CD4-positive, alpha-beta memory T cell (primary cell): ENCODE measurements at regions not wholly inside any gene's neighbourhood (a gene's known extent, or its start where the extent isn't known, plus 50 kb on each side); places are given as distances from the start of the nearest gene placed in this dataset.

Experiments
- CTCF ChIA-PET: fragments of 350-600 bp; sonication (Branson Sonifier 250); formaldehyde crosslinking; loops from one replicate; lab custom pipeline; 2021; ENCODE audit warnings: inconsistent platforms; ENCODE audit not compliant: partially characterized antibody; lab: Charles Lee
- POLR2A ChIA-PET: fragments of 350-600 bp; sonication (Branson Sonifier 250); formaldehyde crosslinking; loops from one replicate; lab custom pipeline; 2021; ENCODE audit not compliant: partially characterized antibody; lab: Charles Lee
- DNase-seq, 5 donors: peaks; one replicate each; pipeline versions ENCODE4 v3.0.0 to v3.0.0-alpha.2; 2020 to 2022; ENCODE audit warnings: mixed read lengths in 1 of 5
- H3K27ac ChIP-seq: one replicate; pipeline ENCODE4 v1.7.0; 2013; ENCODE audit warnings: low read depth, low read length
- H3K27me3 ChIP-seq: 2 replicates; pipeline ENCODE4 v1.7.0; 2013; ENCODE audit warnings: mild to moderate bottlenecking, low read length, moderate library complexity; ENCODE audit not compliant: insufficient read depth
- H3K36me3 ChIP-seq: 2 replicates; pipeline ENCODE4 v1.7.0; 2013; ENCODE audit warnings: mild to moderate bottlenecking, low read length, moderate library complexity; ENCODE audit not compliant: insufficient read depth
- H3K4me1 ChIP-seq: 2 replicates; pipeline ENCODE4 v1.7.0; 2013; ENCODE audit warnings: mild to moderate bottlenecking, low read length, moderate library complexity; ENCODE audit not compliant: insufficient read depth
- H3K4me3 ChIP-seq, 2 donors: one replicate each; pipeline ENCODE4 v1.7.0; 2013; ENCODE audit warnings: low read length in 2 of 2, mild to moderate bottlenecking in 1 of 2
- H3K9me3 ChIP-seq, 2 donors: one replicate each; pipeline ENCODE4 v1.7.0; 2013; ENCODE audit warnings: low read length in 2 of 2, control low read depth in 1 of 2; ENCODE audit not compliant: control insufficient read depth in 1 of 2
- H3K27ac Mint-ChIP-seq, 7 donors: one replicate each; pipeline ENCODE4 v1.8.0; 2020 to 2021; ENCODE audit warnings: mixed read lengths in 7 of 7, mild to moderate bottlenecking in 6 of 7, inconsistent platforms in 3 of 7, moderate library complexity in 3 of 7
- H3K27me3 Mint-ChIP-seq, 2 donors: one replicate each; pipeline ENCODE4 v1.8.0; 2020 to 2021; ENCODE audit warnings: mixed read lengths in 2 of 2
- H3K36me3 Mint-ChIP-seq, 2 donors: one replicate each; pipeline ENCODE4 v1.8.0; 2020 to 2021; ENCODE audit warnings: mixed read lengths in 2 of 2, inconsistent platforms in 1 of 2, mild to moderate bottlenecking in 1 of 2
- H3K4me1 Mint-ChIP-seq, 4 donors: one replicate each; pipeline ENCODE4 v1.8.0; 2020 to 2021; ENCODE audit warnings: mixed read lengths in 4 of 4, mild to moderate bottlenecking in 1 of 4
- H3K4me3 Mint-ChIP-seq, 8 donors: one replicate each; pipeline ENCODE4 v1.8.0; 2020 to 2021; ENCODE audit warnings: mixed read lengths in 8 of 8, mild to moderate bottlenecking in 7 of 8, moderate library complexity in 6 of 8, inconsistent platforms in 3 of 8
- H3K9me3 Mint-ChIP-seq, 8 donors: one replicate each; pipeline ENCODE4 v1.8.0; 2020 to 2021; ENCODE audit warnings: mixed read lengths in 8 of 8, mild to moderate bottlenecking in 5 of 8, inconsistent platforms in 3 of 8, moderate library complexity in 1 of 8
- intact Hi-C: fragments of 100-400 bp; cut with micrococcal nuclease; formaldehyde crosslinking; loops from one replicate; pipeline ENCODE4 v1.15.1; 2023

DNA sequence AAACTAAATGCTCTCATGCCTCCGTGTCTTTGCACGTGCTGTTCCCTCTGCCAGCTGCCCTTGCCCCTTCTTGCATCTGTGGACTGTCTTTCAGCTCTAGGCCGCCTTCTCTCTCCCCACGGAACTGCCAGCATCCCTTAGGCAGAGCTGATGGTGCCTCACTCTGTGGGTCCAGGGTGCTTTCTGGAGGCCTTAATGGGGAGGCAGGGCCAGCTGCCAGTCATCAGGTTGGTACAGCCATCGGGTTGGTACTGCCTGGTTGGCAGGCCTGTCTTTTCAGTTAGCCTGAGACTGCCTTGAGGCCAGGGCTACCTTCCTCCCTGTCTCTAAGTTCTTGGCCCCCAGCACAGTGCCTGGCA, 61.4 kb upstream of the TARBP1 start:
- POLR2A ChIA-PET, result no interaction called here
- Mint-ChIP-seq H3K4me1 (peaks cover 11 to 18% (median 15%) of the 10 kb centered on the region in 4 donors), H3K4me3 (no peak overlapping the region), H3K36me3 (no peaks in the 10 kb centered on the region), H3K27me3 (peaks cover 0 to 2% of the 10 kb centered on the region in 2 donors), H3K27ac (no peak overlapping the region), H3K9me3 (peaks cover 0 to 2% (median 0%) of the 10 kb centered on the region in 8 donors)
- peaks cover 16% of the 10 kb centered on the region for H3K4me1 ChIP-seq
- CTCF ChIA-PET, result no interaction called here
- no peak overlapping the region for H3K27ac ChIP-seq
- no peak for DNase-seq
- intact Hi-C loops, result no loop called here
- H3K36me3 ChIP-seq, result no peaks in the 10 kb centered on the region
- H3K9me3 ChIP-seq, result no peaks in the 10 kb centered on the region
- no peaks in the 10 kb centered on the region for H3K27me3 ChIP-seq
- no peak overlapping the region for H3K4me3 ChIP-seq

DNA sequence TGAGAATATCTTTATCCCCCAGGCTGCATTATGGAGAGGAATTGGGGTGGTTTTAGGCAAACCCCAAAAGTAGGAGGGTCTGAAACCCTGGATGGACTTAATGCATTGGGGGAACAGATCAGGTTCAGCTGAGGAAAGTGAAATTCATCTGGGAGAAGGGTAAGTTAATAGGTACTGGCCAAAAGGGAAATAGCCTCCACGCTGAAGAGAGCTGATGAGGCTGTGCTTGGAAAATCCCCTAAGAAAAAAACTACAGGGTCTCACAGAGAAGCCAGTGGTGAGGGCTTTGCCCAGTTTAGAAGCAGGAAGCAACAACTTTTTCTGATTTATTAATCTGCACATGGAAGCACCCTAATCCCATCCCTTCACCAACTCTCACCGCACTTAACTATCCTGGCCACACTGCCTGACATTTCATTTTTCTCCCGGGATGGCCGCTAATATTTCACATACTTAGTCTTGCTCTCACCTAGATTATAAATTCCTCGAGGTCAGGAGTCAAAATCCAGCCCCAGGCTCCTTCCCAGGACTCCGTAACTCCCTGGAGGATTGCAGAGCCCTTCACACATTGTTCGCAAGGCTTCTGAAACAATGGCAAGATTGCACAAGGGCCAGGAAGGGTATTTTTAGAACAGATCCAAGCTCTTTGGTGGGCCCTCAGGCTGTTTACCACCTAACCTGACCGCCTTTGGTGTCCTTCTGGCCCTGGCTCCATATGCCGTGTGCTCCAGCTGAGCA, 60.9 kb upstream of the TARBP1 start:
- peaks cover 0 to 2% (median 0%) of the 10 kb centered on the region in 8 donors for H3K9me3 Mint-ChIP-seq
- peaks cover 0 to 2% of the 10 kb centered on the region in 2 donors for H3K27me3 Mint-ChIP-seq
- ChIA-PET POLR2A (no interaction called here), CTCF (no interaction called here)
- Histone ChIP-seq H3K36me3 (no peaks in the 10 kb centered on the region), H3K9me3 (no peaks in the 10 kb centered on the region), H3K27ac (no peak overlapping the region), H3K27me3 (no peaks in the 10 kb centered on the region), H3K4me1 (peaks cover 11% of the 10 kb centered on the region), H3K4me3 (no peak overlapping the region)
- DNase-seq, result no peak
- peaks cover 8 to 17% (median 12%) of the 10 kb centered on the region in 4 donors for H3K4me1 Mint-ChIP-seq
- intact Hi-C loops, result no loop called here
- H3K36me3 Mint-ChIP-seq, result no peaks in the 10 kb centered on the region
- no peak overlapping the region for H3K4me3 Mint-ChIP-seq
- peak overlapping the region in 1 of 7 donors; percentile 43 for H3K27ac Mint-ChIP-seq

DNA sequence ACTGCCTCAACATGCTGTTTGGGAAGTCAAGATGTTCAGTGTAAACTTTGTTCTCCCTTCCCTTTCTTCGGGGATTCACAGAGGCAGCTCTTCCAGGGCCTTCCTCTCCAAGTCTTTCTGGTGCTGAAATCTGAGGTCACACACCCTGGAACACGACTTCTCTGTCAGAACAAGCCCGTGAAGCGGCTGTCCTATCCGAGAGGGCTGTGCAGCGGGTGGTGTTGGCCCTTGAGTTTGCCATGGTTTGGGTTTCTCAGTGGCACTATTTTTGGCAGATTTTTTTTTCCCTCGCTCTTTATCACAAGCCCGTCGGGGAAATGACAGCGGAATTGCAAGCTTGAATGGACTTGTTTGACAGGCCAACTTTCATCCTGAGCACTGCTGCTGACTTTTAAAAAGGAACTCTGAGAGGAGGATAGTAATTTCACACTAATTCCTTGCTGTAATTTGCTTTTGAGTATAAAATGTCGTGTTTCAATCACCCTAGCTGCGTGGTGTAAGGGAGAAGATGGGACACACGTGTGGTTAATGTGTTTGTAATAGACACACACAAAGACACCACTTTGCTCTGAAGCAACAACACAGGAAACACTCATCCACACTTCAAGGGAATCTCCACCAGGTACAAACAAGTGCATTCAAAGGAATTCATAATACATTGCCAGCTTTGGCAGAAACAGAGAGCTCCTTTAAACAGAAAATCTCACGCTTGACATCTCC, 60.1 kb upstream of the TARBP1 start:
- Mint-ChIP-seq H3K27me3 (peaks cover 0 to 2% of the 10 kb centered on the region in 2 donors), H3K9me3 (peaks cover 0 to 2% (median 0%) of the 10 kb centered on the region in 8 donors), H3K36me3 (no peaks in the 10 kb centered on the region), H3K4me1 (peaks cover 2 to 10% (median 5%) of the 10 kb centered on the region in 4 donors), H3K27ac (no peak overlapping the region), H3K4me3 (no peak overlapping the region)
- CTCF ChIA-PET, result no interaction called here
- Histone ChIP-seq H3K4me3 (no peak overlapping the region), H3K9me3 (no peaks in the 10 kb centered on the region), H3K27me3 (no peaks in the 10 kb centered on the region), H3K36me3 (no peaks in the 10 kb centered on the region), H3K27ac (no peak overlapping the region), H3K4me1 (peaks cover 4% of the 10 kb centered on the region)
- POLR2A ChIA-PET, result no interaction called here
- no peak for DNase-seq
- intact Hi-C loops, result no loop called here

DNA sequence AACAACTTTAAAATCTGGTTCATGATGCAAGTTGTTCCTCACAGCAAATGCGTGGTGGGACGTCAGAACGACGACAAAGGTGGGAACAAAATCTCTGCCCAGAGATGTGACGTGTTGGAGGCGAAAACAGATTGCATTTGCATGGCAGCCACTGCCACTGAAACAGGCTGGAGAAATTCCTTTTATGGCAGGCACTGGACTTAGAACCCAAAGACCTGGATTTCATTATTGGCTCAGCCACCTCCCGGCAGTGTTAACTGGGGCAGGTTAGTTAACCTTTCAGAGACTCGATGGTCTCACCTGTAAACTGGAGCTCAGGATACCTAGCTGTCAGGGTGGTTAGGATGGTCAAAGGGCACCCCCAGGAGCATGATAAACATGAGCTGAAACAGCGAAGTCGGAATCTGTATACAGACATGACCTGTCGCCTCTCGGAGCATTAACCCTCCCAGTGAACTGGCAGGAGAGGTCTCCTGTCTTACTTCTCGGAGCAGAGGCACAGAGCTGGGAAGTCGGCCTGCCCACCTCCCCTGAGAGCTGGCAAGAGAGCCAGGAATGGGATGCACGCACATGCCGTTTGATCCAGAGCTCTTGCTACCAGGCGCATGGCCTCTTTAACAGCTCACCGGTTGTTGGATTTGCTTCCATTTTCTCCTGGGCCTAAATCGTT, 59.2 kb upstream of the TARBP1 start:
- no peak overlapping the region for H3K4me3 ChIP-seq
- H3K4me3 Mint-ChIP-seq, result no peak overlapping the region
- CTCF ChIA-PET, result interaction anchor here (0.6 kb wide), 1 partner anchor 180 kb away, joined by 3 read pairs; no protein-coding TSS in a partner anchor
- H3K36me3 ChIP-seq, result no peaks in the 10 kb centered on the region
- H3K27ac ChIP-seq, result no peak overlapping the region
- H3K9me3 ChIP-seq, result no peaks in the 10 kb centered on the region
- H3K4me1 ChIP-seq, result no peaks in the 10 kb centered on the region
- H3K27me3 ChIP-seq, result no peaks in the 10 kb centered on the region
- intact Hi-C loops, result no loop called here
- H3K36me3 Mint-ChIP-seq, result no peaks in the 10 kb centered on the region
- DNase-seq, result no peak
- POLR2A ChIA-PET, result no interaction called here
- no peak overlapping the region for H3K27ac Mint-ChIP-seq
- H3K4me1 Mint-ChIP-seq, result peaks cover 0 to under 1% (median 0%) of the 10 kb centered on the region in 4 donors
- peaks cover 0 to 2% of the 10 kb centered on the region in 2 donors for H3K27me3 Mint-ChIP-seq
- H3K9me3 Mint-ChIP-seq, result peaks cover 0 to 2% (median 0%) of the 10 kb centered on the region in 8 donors

DNA sequence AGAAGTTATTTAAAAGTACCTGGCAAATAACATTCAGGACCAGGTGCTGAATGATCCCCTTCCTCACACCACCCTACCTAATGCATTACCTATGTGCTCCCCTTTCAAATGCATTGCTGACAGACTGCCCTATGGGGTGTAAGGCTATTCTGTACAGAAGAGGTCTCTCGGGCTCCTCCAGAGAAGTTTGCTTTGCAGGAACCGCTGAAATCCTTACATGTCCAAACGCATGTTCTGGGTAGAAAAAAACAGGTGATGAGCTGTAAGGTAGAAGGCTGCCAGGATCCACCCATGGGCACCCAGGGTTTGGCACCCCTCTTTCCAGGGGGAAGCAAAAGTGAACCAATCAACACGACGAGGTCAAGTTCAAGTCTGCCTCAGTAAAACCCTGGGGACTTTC, 58.3 kb upstream of the TARBP1 start:
- Mint-ChIP-seq H3K27me3 (peaks cover 0 to 2% of the 10 kb centered on the region in 2 donors), H3K36me3 (no peaks in the 10 kb centered on the region), H3K27ac (no peak overlapping the region), H3K4me3 (no peak overlapping the region), H3K9me3 (peaks cover 0 to 1% (median 0%) of the 10 kb centered on the region in 8 donors), H3K4me1 (no peaks in the 10 kb centered on the region)
- DNase-seq, result no peak
- Histone ChIP-seq H3K36me3 (no peaks in the 10 kb centered on the region), H3K4me1 (no peaks in the 10 kb centered on the region), H3K9me3 (no peaks in the 10 kb centered on the region), H3K27ac (no peak overlapping the region), H3K4me3 (no peak overlapping the region), H3K27me3 (no peaks in the 10 kb centered on the region)
- CTCF ChIA-PET, result interaction anchor here (0.6 to 1.2 kb wide), 2 partner anchors 549 to 555 kb away, joined by 3 to 4 read pairs; no protein-coding TSS in a partner anchor
- intact Hi-C loops, result no loop called here
- POLR2A ChIA-PET, result no interaction called here

DNA sequence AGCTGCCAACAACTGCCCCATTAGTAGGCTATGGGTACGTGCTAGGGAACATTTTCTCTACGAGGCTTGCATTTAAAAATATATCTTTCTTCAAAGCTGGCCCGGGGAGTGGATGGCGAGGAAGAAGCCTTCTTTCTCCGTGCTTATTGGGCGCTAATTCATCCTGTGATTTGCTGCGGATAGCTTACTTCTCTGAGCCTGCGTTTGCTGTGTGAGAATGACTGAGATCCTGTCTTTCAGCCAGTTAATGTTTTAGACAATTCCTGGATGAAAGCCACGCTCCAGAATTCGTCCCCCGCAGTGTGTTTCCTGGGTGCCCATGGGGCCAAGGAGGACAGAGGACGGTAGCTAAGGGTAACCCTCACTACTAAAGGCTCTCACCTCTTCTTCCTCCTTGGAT, 57.8 kb upstream of the TARBP1 start:
- Histone ChIP-seq H3K9me3 (no peaks in the 10 kb centered on the region), H3K36me3 (no peaks in the 10 kb centered on the region), H3K4me1 (no peaks in the 10 kb centered on the region), H3K27me3 (no peaks in the 10 kb centered on the region), H3K4me3 (no peak overlapping the region), H3K27ac (no peak overlapping the region)
- H3K27me3 Mint-ChIP-seq, result peaks cover 0 to 4% of the 10 kb centered on the region in 2 donors
- POLR2A ChIA-PET, result no interaction called here
- H3K36me3 Mint-ChIP-seq, result no peaks in the 10 kb centered on the region
- no peaks in the 10 kb centered on the region for H3K9me3 Mint-ChIP-seq
- intact Hi-C loops, result no loop called here
- CTCF ChIA-PET, result interaction anchor here (0.6 to 1.2 kb wide), 2 partner anchors 549 to 556 kb away, joined by 3 to 4 read pairs; no protein-coding TSS in a partner anchor
- no peak overlapping the region for H3K4me3 Mint-ChIP-seq
- DNase-seq, result no peak
- H3K4me1 Mint-ChIP-seq, result no peaks in the 10 kb centered on the region
- H3K27ac Mint-ChIP-seq, result no peak overlapping the region
